Bronchial epithelial cell (primary cell): ENCODE measurements at regions not wholly inside any gene's neighbourhood (a gene's known extent, or its start where the extent isn't known, plus 50 kb on each side); places are given as distances from the start of the nearest gene placed in this dataset.
"Not testable (repeated sequence)": the region's sequence is repeated elsewhere in the genome, so short reads cannot be mapped to it uniquely, and the experiment has no call there.

Source experiments
- DNase-seq: peaks from one replicate; pipeline ENCODE4 v3.0.0-alpha.2; 2010; ENCODE audit warnings: low read depth
- FAIRE-seq: peaks from 2 replicates; lab custom pipeline; 2011; peaks lifted over from hg19 to GRCh38; lab: Jason Lieb, UNC
- H3K27me3 ChIP-seq: 2 replicates; pipeline ENCODE4 v1.5.1; 2011; ENCODE audit warnings: low read length; ENCODE audit not compliant: control insufficient read depth, insufficient read depth
- H3K36me3 ChIP-seq: 2 replicates; pipeline ENCODE4 v1.5.1; 2011; ENCODE audit warnings: low read length; ENCODE audit not compliant: control insufficient read depth, insufficient read depth
- H3K4me3 ChIP-seq: 2 replicates; pipeline ENCODE4 v1.5.1; 2011; ENCODE audit warnings: mild to moderate bottlenecking, low read depth, low read length, control low read depth
- TF ChIP-seq, protein P1 (sequence below): IDR thresholded peaks from 2 replicates; pipeline ENCODE4 v1.5.1; 2011; ENCODE audit warnings: mild to moderate bottlenecking, moderate library complexity, low read length, control low read depth, inconsistent platforms; ENCODE audit not compliant: insufficient read depth, severe bottlenecking

DNA sequence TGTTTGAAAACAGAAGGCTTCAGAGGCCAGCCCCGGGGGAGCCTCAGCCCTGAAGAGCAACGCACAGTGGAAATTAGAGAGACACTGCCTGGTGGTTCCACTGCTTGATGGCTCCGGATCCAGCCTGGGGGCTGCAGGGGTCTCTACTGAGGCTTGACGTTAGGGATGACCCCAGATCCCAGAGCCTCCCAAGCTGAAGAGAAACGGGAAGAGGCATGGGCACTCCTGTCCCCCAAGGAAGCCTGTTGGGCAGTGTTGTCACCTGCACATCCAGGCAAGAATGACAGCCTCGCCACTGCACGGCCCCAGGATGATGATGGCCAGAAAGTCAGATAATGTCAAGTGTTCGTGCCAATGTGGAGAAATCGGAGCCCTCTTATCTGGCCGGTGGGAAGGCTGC, 56.8 kb upstream of the FGF3 start:
- Histone ChIP-seq H3K36me3 (no peaks in the 10 kb centered on the region), H3K27me3 (no peaks in the 10 kb centered on the region), H3K4me3 (no peak overlapping the region)
- FAIRE-seq (no peak), DNase-seq (no peak)
- TF ChIP-seq, protein P1, sequence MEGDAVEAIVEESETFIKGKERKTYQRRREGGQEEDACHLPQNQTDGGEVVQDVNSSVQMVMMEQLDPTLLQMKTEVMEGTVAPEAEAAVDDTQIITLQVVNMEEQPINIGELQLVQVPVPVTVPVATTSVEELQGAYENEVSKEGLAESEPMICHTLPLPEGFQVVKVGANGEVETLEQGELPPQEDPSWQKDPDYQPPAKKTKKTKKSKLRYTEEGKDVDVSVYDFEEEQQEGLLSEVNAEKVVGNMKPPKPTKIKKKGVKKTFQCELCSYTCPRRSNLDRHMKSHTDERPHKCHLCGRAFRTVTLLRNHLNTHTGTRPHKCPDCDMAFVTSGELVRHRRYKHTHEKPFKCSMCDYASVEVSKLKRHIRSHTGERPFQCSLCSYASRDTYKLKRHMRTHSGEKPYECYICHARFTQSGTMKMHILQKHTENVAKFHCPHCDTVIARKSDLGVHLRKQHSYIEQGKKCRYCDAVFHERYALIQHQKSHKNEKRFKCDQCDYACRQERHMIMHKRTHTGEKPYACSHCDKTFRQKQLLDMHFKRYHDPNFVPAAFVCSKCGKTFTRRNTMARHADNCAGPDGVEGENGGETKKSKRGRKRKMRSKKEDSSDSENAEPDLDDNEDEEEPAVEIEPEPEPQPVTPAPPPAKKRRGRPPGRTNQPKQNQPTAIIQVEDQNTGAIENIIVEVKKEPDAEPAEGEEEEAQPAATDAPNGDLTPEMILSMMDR, result no peak

DNA sequence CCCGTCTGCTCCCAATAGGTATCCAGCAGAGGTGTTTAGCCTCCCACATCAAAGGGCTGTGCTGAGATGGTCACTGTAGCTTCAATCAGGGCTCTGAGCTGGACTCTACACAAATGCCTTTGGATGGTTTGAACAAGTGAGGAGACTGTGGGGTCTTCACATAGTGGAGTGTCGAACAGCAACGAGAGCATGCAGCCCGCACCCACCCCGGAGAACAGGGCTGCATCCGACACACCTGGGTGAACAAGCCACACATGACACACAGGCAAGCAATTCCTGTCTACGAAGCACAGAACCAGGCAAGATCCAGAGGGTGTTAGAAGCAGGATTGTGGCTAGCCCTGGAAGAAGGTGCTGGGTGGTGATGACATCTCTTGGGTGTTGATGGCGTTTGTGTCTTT, 58.0 kb upstream of the FGF3 start:
- no peaks in the 10 kb centered on the region for H3K27me3 ChIP-seq
- DNase-seq (no peak), FAIRE-seq (no peak)
- TF ChIP-seq, protein P1, result no peak
- no peaks in the 10 kb centered on the region for H3K36me3 ChIP-seq
- H3K4me3 ChIP-seq, result no peak overlapping the region

DNA sequence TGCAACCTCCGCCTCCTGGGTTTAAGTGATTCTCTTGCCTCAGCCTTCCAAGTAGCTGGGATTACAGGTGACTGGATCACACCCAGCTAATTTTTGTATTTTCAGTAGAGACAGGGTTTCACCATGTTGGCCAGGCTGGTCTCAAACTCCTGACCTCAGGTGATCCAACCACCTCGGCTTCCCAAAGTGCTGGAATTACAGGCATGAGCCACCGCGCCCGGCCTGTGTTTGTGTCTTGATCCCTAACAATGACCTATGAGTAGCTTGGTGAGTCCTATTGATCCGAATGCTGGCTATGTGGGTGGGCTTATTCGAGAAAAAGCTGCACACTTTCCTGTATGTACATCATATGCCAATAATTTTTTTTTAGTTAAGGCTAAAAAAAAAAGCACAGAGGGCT, 58.5 kb upstream of the FGF3 start:
- not testable (repeated sequence) for H3K4me3 ChIP-seq, H3K27me3 ChIP-seq, FAIRE-seq, H3K36me3 ChIP-seq, DNase-seq

DNA sequence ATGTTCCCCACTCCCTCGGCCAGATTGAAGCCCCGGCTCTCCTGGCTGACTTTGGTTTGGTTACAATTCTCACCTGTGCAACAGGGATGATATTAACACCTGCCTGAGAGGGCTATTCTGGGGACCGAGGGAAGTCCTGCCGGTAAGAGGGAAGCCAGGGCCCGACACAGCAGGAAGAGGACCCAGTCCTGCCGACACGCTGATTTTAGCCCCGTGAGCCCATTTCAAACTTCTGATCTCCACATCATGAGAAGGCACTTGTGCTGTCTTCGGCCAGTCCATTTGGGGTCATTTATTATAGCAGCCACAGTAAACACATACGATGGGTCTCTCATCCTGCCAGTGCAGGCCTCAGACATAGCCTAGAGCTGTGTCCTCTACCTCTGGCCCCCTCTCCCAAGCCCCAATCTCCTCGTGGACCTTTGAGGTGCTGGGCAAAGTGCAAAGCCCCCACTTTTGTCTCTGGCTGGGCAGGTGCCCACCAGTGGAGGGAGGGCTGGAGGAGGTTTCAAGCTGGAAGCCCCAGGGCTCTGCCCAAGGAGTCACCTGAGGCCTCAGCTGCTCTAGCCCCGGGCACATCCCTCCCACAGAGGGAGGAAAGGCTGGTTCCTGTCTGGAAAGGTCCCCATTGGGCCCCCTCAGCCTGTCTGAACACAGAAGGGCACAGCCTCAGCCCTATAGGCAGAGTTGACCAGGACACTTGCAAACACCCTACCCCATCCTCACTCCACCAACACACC, 59.1 kb upstream of the FGF3 start:
- no peak for FAIRE-seq

DNA sequence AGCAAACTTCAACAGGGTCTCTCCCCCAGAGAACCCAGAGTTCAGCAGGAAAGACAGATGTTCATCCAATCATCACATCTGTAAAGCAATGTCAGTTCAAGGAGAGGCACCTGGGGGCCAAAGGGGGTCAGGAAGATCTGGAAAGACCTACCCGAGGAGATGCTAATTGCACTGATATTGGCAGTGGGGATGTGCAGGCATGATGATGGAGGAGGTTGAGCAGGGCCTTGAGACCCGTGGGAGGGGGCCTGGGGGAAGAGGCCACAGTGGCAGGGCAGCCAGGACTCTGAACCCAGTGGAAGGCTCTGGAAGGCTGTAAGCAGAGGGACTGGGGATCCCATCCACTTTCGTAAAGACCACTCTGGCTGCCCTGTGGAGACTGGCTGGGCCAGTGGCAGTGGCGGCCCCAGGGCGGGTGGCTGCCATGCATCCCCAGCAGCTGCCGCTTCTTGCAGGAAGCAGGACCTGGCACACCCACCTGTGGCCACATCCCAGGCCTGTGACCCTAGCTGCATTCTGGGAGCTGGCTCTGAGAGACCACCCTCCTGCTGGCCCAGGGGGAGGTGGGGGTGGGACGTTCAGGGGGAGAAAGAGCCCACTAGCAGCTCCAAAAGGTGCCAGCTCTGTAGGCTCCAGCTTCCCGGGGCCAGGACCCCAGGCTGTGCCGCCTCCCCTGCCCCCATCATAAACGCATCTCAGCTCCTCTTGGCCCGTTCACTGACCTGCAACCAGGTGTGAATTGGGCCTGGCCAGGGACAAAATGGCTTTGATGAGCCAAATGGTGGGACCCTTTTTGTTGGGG, 59.9 kb upstream of the FGF3 start:
- H3K36me3 ChIP-seq, result no peaks in the 10 kb centered on the region
- H3K27me3 ChIP-seq, result no peaks in the 10 kb centered on the region
- TF ChIP-seq, protein P1, result no peak
- no peak overlapping the region for H3K4me3 ChIP-seq
- no peak for DNase-seq
- no peak for FAIRE-seq

More for the DNA sequence above, 59.1 kb upstream of the FGF3 start:
- H3K4me3 ChIP-seq, result no peak overlapping the region
- no peaks in the 10 kb centered on the region for H3K27me3 ChIP-seq
- no peak for DNase-seq
- no peaks in the 10 kb centered on the region for H3K36me3 ChIP-seq
- TF ChIP-seq, protein P1, result no peak

DNA sequence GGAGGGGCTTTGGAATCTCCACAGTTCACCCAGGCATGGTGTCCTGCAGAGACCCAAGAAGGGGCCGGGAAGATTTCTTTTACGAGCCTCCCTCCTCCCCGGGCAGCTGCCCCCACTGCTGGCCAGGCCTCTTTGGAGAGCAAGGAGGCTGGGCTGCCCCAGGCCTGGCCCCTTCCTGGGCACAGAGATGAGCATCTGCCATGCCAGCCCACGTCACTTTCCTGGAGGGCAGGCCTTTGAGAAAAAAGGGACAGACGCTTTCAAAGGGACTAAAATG, 60.5 kb upstream of the FGF3 start:
- no peak overlapping the region for H3K4me3 ChIP-seq
- FAIRE-seq (no peak), DNase-seq (no peak)
- H3K36me3 ChIP-seq, result no peaks in the 10 kb centered on the region
- H3K27me3 ChIP-seq, result no peaks in the 10 kb centered on the region
- TF ChIP-seq, protein P1, result no peak
